ENCODE measurements at regions not wholly inside any gene's neighbourhood (a gene's known extent, or its start where the extent isn't known, plus 50 kb on each side); places are given as distances from the start of the nearest gene placed in this dataset.

- DNase-seq (ENCODE audit: low spot score) (no peak), ATAC-seq (no peak)
- no peaks in the 10 kb centered on the region for H3K36me3 Mint-ChIP-seq
- POLR2A ChIA-PET, result no interaction called here
- H3K4me3 Mint-ChIP-seq, result no peak overlapping the region
- no peak overlapping the region for H3K27ac Mint-ChIP-seq
- CTCF ChIA-PET, result no interaction called here
- no peaks in the 10 kb centered on the region for H3K27me3 Mint-ChIP-seq (ENCODE audit: low read depth)
- peaks cover 5% of the 10 kb centered on the region for H3K4me1 Mint-ChIP-seq
- H3K9me3 Mint-ChIP-seq, result no peaks in the 10 kb centered on the region
- TF ChIP-seq IRF1 (CRISPR knock-in tag; IDR thresholded peaks at IDR 0.05) (no peak), TEAD4 (CRISPR knock-in tag; IDR thresholded peaks at IDR 0.05) (no peak), SMAD3 (CRISPR knock-in tag; IDR thresholded peaks at IDR 0.05; ENCODE audit: borderline replicate concordance) (no peak), ZSCAN18 (CRISPR knock-in tag; IDR thresholded peaks at IDR 0.05) (no peak), ZNF671 (CRISPR knock-in tag; IDR thresholded peaks at IDR 0.05) (no peak), ZNF263 (CRISPR knock-in tag; IDR thresholded peaks at IDR 0.05; ENCODE audit: low read depth) (no peak), FOXJ3 (CRISPR knock-in tag; IDR thresholded peaks at IDR 0.05; ENCODE audit: borderline replicate concordance) (no peak), NFYB (CRISPR knock-in tag; conservative IDR thresholded peaks at IDR 0.05; ENCODE audit: low read depth) (no peak), ZNF532 (CRISPR knock-in tag; IDR thresholded peaks at IDR 0.05; ENCODE audit: borderline replicate concordance) (no peak), ELF4 (CRISPR knock-in tag; IDR thresholded peaks at IDR 0.05; ENCODE audit: low read depth) (no peak), CBFB (CRISPR knock-in tag; IDR thresholded peaks at IDR 0.05; ENCODE audit: low read depth) (no peak), RELA (CRISPR knock-in tag; IDR thresholded peaks at IDR 0.05; ENCODE audit: borderline replicate concordance) (no peak), ZNF219 (CRISPR knock-in tag; IDR thresholded peaks at IDR 0.05; ENCODE audit: borderline replicate concordance) (no peak)
These were observed 223.4 kb downstream of the DRD1 start for GRCh38 chr5:175220549-175220948.

- no peaks in the 10 kb centered on the region for H3K27me3 Mint-ChIP-seq (ENCODE audit: low read depth)
- ChIA-PET CTCF (no interaction called here), POLR2A (no interaction called here)
- DNase-seq (ENCODE audit: low spot score) (no peak), ATAC-seq (no peak)
- no peaks in the 10 kb centered on the region for H3K36me3 Mint-ChIP-seq
- no peak overlapping the region for H3K4me3 Mint-ChIP-seq
- H3K27ac Mint-ChIP-seq, result no peak overlapping the region
- H3K4me1 Mint-ChIP-seq, result peaks cover 3% of the 10 kb centered on the region
- no peaks in the 10 kb centered on the region for H3K9me3 Mint-ChIP-seq
- TF ChIP-seq ZNF425 (CRISPR knock-in tag; conservative IDR thresholded peaks at IDR 0.05) (no peak), GABPB1 (CRISPR knock-in tag; IDR thresholded peaks at IDR 0.05) (no peak), FOXP1 (CRISPR knock-in tag; IDR thresholded peaks at IDR 0.05; ENCODE audit: borderline replicate concordance) (no peak), SMAD4 (CRISPR knock-in tag; IDR thresholded peaks at IDR 0.05) (no peak), ELF4 (CRISPR knock-in tag; IDR thresholded peaks at IDR 0.05; ENCODE audit: low read depth) (no peak), E2F1 (CRISPR knock-in tag; IDR thresholded peaks at IDR 0.05) (no peak), ZNF416 (CRISPR knock-in tag; IDR thresholded peaks at IDR 0.05) (no peak), NR2C2 (CRISPR knock-in tag; IDR thresholded peaks at IDR 0.05) (no peak), NR3C1 (CRISPR knock-in tag; conservative IDR thresholded peaks at IDR 0.05; ENCODE audit: low read depth) (no peak), MLX (CRISPR knock-in tag; IDR thresholded peaks at IDR 0.05) (no peak)
These were observed 224.6 kb downstream of the DRD1 start for GRCh38 chr5:175219366-175219765.

All from WTC11 (cell line).